ENCODE measurements at regions not wholly inside any gene's neighbourhood (a gene's known extent, or its start where the extent isn't known, plus 50 kb on each side); places are given as distances from the start of the nearest gene placed in this dataset.

DNA sequence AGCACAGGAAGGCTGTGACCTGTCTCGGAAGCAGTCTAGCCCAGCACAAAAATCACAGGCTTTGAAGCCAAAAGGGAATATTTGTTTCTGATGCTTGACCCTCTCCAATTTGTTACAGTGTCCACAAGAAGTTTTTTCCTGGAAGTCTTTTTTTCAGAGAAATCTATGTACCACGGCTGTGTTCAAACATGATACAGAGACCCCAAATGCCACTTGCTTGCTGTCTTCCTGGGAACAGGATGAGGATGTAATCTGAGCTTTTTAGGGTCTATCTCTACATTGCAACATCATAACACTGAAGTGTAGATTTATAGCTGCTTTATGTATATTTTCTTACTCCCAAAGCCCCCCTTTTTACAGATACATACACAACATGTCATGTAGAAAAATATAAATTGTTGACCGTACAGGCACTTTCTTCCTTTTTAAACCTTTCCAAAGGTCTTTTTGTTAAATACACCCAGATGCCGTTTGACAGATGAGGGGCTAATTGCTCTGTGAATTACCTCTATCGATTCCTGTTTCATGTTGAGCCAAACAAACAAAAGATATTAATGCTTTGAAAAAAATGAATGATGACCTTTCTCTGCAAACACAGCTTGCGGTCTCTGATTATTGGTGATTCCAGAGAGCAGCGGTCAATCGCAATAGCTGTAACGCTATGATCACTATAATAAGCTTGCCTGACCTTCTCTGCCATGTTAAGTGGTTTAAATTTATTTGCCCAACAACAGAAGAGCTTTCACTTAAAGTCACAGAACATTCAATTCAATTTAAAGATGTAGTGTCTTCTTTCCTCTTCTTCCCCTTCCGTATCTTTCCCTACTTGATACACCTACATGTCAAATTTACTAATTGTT is 875.9 kb upstream of the NR2F2 start:
- TF ChIP-seq, protein P1, sequence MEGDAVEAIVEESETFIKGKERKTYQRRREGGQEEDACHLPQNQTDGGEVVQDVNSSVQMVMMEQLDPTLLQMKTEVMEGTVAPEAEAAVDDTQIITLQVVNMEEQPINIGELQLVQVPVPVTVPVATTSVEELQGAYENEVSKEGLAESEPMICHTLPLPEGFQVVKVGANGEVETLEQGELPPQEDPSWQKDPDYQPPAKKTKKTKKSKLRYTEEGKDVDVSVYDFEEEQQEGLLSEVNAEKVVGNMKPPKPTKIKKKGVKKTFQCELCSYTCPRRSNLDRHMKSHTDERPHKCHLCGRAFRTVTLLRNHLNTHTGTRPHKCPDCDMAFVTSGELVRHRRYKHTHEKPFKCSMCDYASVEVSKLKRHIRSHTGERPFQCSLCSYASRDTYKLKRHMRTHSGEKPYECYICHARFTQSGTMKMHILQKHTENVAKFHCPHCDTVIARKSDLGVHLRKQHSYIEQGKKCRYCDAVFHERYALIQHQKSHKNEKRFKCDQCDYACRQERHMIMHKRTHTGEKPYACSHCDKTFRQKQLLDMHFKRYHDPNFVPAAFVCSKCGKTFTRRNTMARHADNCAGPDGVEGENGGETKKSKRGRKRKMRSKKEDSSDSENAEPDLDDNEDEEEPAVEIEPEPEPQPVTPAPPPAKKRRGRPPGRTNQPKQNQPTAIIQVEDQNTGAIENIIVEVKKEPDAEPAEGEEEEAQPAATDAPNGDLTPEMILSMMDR (conservative IDR thresholded peaks at IDR 0.05; ENCODE audit: low read length): no peak
- no peak for TF ChIP-seq EZH2phosphoT487 (IDR thresholded peaks at IDR 0.05; ENCODE audit: borderline replicate concordance)
